CD4-positive, CD25-positive, alpha-beta regulatory T cell (primary cell): ENCODE measurements at regions not wholly inside any gene's neighbourhood (a gene's known extent, or its start where the extent isn't known, plus 50 kb on each side); places are given as distances from the start of the nearest gene placed in this dataset.

Source experiments
- ATAC-seq, 2 donors: fragments of 150-1000 bp; cut with Tn5 transposase; one replicate each; pipeline ENCODE4 v1.10.0; 2021; ENCODE audit warnings: low read depth in 2 of 2, moderate number of reproducible peaks in 2 of 2, moderate library complexity in 1 of 2
- DNase-seq, 3 donors: peaks; one replicate each; pipeline versions ENCODE4 v3.0.0 to v3.0.0-alpha.2; 2012 to 2022; ENCODE audit warnings: mixed read lengths in 1 of 3
- H3K27ac ChIP-seq: one replicate; pipeline ENCODE4 v1.7.0; 2013; ENCODE audit warnings: mild to moderate bottlenecking, low read length; ENCODE audit not compliant: insufficient read depth, poor library complexity, severe bottlenecking
- H3K27me3 ChIP-seq: one replicate; pipeline ENCODE4 v1.7.0; 2013; ENCODE audit warnings: low read length; ENCODE audit not compliant: control insufficient read depth, insufficient read depth
- H3K36me3 ChIP-seq: one replicate; pipeline ENCODE4 v1.7.0; 2013; ENCODE audit warnings: mild to moderate bottlenecking, low read length, moderate library complexity; ENCODE audit not compliant: control insufficient read depth, insufficient read depth
- H3K4me1 ChIP-seq: 2 replicates; pipeline ENCODE4 v1.7.0; 2013; ENCODE audit warnings: mild to moderate bottlenecking, low read length; ENCODE audit not compliant: insufficient read depth, control insufficient read depth, poor library complexity, severe bottlenecking
- H3K4me3 ChIP-seq: one replicate; pipeline ENCODE4 v1.7.0; 2013; ENCODE audit warnings: low read depth, mild to moderate bottlenecking, low read length, moderate library complexity
- H3K9me3 ChIP-seq, 2 experiments: 1 replicate in 1 of 2; 2 replicates in 1 of 2; pipeline ENCODE4 v1.7.0; 2013; ENCODE audit warnings: low read length in 2 of 2, mild to moderate bottlenecking in 1 of 2, moderate library complexity in 1 of 2; ENCODE audit not compliant: control insufficient read depth in 2 of 2
- H3K27ac Mint-ChIP-seq, 3 donors: one replicate each; pipeline ENCODE4 v1.8.0; 2020 to 2022; ENCODE audit warnings: mild to moderate bottlenecking in 3 of 3, mixed read lengths in 3 of 3, moderate library complexity in 2 of 3
- H3K27me3 Mint-ChIP-seq: one replicate; pipeline ENCODE4 v1.8.0; 2022; ENCODE audit warnings: mild to moderate bottlenecking, mixed read lengths
- H3K36me3 Mint-ChIP-seq: one replicate; pipeline ENCODE4 v1.8.0; 2020; ENCODE audit warnings: mixed read lengths
- H3K4me1 Mint-ChIP-seq, 4 donors: one replicate each; pipeline ENCODE4 v1.8.0; 2020 to 2022; ENCODE audit warnings: mixed read lengths in 4 of 4, mild to moderate bottlenecking in 1 of 4
- H3K4me3 Mint-ChIP-seq, 4 donors: one replicate each; pipeline ENCODE4 v1.8.0; 2020 to 2022; ENCODE audit warnings: mild to moderate bottlenecking in 4 of 4, mixed read lengths in 4 of 4, moderate library complexity in 3 of 4
- H3K9me3 Mint-ChIP-seq, 7 donors: one replicate each; pipeline ENCODE4 v1.8.0; 2020 to 2022; ENCODE audit warnings: mixed read lengths in 7 of 7, mild to moderate bottlenecking in 3 of 7, moderate library complexity in 2 of 7

DNA sequence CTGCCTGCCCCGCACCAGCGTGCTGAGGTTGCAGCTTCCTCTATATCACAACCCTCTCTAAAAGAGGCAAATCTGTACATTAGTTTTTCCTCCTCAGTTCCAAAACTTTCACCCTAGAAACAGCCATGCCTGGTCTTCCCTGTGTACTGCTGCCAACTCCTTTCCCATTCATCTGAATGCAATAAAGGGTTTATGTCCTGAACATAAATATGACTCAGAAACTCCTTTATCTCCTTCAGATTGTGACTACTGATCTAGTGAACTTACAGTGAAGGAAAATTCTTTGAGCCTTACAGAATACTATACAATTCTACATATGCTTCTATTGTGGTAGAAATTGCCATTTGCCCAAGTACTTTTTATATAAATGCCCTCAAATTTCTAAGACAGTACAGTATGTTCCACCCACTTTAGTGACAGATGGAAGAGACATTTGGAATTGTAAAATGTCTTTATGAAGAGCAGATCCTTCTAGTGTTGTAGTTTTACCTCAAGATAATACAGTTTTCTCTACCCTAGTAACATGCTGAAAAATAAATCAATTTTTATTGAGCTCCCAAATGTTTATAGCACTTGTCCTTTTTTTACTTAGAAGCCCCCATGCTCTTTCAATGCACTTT lies 345.1 kb upstream of the SNX7 start:
- ATAC-seq (no peak), DNase-seq (no peak)
- Histone ChIP-seq H3K4me3 (no peak overlapping the region), H3K9me3 (no peaks in the 10 kb centered on the region), H3K27me3 (no peaks in the 10 kb centered on the region), H3K36me3 (no peaks in the 10 kb centered on the region), H3K4me1 (no peaks in the 10 kb centered on the region), H3K27ac (no peak overlapping the region)
- Mint-ChIP-seq H3K27ac (no peak overlapping the region), H3K4me3 (no peak overlapping the region), H3K36me3 (no peaks in the 10 kb centered on the region), H3K9me3 (peaks cover 0 to 3% (median 1%) of the 10 kb centered on the region in 7 donors), H3K4me1 (no peaks in the 10 kb centered on the region), H3K27me3 (peaks cover 5% of the 10 kb centered on the region)

DNA sequence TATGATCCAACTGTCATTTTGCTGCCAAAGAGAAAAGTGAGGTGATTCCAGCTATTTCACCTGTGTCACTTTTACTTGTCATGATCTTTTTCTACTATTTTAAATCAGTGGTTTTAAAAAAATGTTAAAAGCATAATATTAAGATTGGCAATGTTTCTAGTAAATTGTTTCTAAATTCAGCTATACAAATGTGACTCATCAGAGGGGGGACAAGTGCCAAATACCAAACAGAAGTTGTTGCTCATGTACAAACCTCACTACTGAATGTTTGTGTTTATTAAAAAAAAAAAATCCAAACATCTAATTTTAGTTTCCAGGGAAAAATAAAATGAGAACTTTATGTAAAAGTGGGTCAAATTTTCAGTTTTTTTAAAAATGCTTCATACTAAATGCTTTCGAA lies 346.2 kb upstream of the SNX7 start:
- Mint-ChIP-seq H3K36me3 (no peaks in the 10 kb centered on the region), H3K27ac (no peak overlapping the region), H3K9me3 (peaks cover 0 to 3% (median 0%) of the 10 kb centered on the region in 7 donors), H3K4me3 (no peak overlapping the region), H3K27me3 (peaks cover 5% of the 10 kb centered on the region), H3K4me1 (no peaks in the 10 kb centered on the region)
- ATAC-seq (no peak), DNase-seq (no peak)
- Histone ChIP-seq H3K4me3 (no peak overlapping the region), H3K9me3 (no peaks in the 10 kb centered on the region), H3K27me3 (no peaks in the 10 kb centered on the region), H3K27ac (no peak overlapping the region), H3K36me3 (no peaks in the 10 kb centered on the region), H3K4me1 (no peaks in the 10 kb centered on the region)

DNA sequence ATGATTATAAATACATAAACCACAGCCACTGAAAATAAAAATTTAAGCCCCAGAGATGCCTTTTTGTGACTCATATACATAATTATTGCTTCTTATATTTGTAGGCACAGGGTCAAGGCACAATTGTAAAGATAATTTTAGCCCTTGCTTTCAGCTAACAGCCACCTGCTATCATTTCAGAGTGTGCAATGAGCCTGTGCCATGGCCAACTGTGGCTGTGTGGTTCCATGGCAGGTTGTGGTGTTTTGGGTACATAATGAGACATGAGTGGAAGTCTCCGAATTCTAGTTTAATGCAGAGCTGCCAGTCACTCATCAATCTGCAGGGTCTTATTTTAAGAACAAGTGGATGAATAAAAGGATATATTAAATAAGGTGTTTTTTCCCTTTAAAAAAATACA lies 346.9 kb upstream of the SNX7 start:
- Histone ChIP-seq H3K9me3 (no peaks in the 10 kb centered on the region), H3K4me3 (no peak overlapping the region), H3K27ac (no peak overlapping the region), H3K27me3 (no peaks in the 10 kb centered on the region), H3K36me3 (no peaks in the 10 kb centered on the region), H3K4me1 (no peaks in the 10 kb centered on the region)
- Mint-ChIP-seq H3K27me3 (peaks cover 5% of the 10 kb centered on the region), H3K27ac (no peak overlapping the region), H3K9me3 (peaks cover 0 to 7% (median 0%) of the 10 kb centered on the region in 7 donors), H3K4me1 (no peaks in the 10 kb centered on the region), H3K4me3 (no peak overlapping the region), H3K36me3 (no peaks in the 10 kb centered on the region)
- DNase-seq = no peak
- no peak for ATAC-seq

DNA sequence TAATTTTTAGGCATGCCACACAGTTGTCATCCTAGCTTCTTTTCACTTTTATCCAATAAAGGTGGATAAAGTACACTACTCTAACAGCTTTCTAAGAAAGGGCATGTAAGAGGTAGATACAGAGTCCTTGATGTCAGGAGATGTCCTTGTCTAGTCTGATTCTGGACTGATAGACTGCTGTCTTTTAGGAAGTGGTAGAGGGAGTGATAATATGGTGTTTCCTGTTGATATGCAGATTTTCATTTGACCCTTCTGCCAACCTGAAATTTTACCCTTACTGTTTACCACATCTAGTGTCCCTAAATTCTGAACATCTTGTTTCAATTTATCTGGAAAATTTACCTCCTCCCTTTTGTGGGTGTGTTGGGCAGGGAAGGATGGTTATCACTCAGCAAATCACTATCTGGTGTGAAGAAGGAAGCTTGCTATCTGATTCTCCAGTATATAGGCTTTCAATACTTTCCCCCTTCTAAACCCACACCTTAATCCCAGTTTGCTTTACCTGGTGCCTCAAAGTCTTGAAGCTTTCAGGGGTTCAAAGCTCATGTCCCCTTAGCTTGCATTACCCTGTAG lies 354.9 kb upstream of the SNX7 start:
- Histone ChIP-seq H3K9me3 (no peaks in the 10 kb centered on the region), H3K27me3 (no peaks in the 10 kb centered on the region), H3K36me3 (no peaks in the 10 kb centered on the region), H3K4me3 (no peak overlapping the region), H3K27ac (no peak overlapping the region), H3K4me1 (no peaks in the 10 kb centered on the region)
- peaks cover 0 to 7% (median 0%) of the 10 kb centered on the region in 7 donors for H3K9me3 Mint-ChIP-seq
- no peaks in the 10 kb centered on the region for H3K4me1 Mint-ChIP-seq
- no peak overlapping the region for H3K4me3 Mint-ChIP-seq
- no peak for DNase-seq
- H3K36me3 Mint-ChIP-seq = no peaks in the 10 kb centered on the region
- no peak for ATAC-seq
- no peak overlapping the region for H3K27ac Mint-ChIP-seq
- no peaks in the 10 kb centered on the region for H3K27me3 Mint-ChIP-seq

DNA sequence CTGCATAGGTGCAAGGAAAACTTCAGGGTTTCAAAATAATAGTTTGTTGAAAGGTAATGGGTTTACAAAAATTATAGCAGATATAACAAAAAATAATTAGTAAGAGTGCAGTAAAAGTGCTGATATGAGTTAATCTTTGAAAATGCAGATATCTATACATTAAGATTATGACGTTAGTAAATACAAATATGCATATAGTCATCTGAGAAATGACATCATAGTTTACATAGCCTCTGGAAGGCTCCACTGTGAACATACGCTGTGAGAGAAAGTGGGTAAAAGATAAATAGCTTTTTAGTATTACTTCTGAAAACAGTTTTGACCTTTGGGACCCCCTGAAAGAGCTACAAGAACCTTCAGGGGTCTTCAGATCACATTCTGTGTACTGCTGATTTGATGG lies 356.2 kb upstream of the SNX7 start:
- no peaks in the 10 kb centered on the region for H3K4me1 Mint-ChIP-seq
- ATAC-seq = no peak
- Histone ChIP-seq H3K4me3 (no peak overlapping the region), H3K27ac (no peak overlapping the region), H3K27me3 (no peaks in the 10 kb centered on the region), H3K4me1 (no peaks in the 10 kb centered on the region), H3K9me3 (no peaks in the 10 kb centered on the region), H3K36me3 (no peaks in the 10 kb centered on the region)
- H3K4me3 Mint-ChIP-seq = no peak overlapping the region
- no peak for DNase-seq
- H3K27me3 Mint-ChIP-seq = no peaks in the 10 kb centered on the region
- peaks cover 0 to 7% (median 0%) of the 10 kb centered on the region in 7 donors for H3K9me3 Mint-ChIP-seq
- H3K36me3 Mint-ChIP-seq = no peaks in the 10 kb centered on the region
- no peak overlapping the region for H3K27ac Mint-ChIP-seq

DNA sequence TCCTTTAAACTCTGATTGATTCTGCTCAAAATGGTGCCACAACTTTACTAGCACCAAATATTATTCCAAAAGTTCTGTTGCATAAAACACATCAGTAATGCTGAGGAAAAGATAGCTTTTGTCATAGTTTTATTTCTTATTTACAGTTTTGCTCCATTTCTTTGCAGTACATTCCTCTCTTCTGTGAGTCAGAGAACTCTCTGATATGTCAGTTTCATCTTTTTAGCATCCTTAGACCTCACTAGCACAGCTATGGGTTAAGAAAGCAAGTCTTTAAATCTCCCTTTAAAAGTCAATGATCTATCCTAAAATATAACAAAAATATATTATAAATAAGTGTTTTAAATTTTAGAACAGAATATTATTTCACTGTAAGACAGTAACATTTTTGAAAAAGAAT lies 356.6 kb upstream of the SNX7 start:
- H3K27ac ChIP-seq = no peak overlapping the region
- H3K4me1 ChIP-seq = no peaks in the 10 kb centered on the region
- H3K4me3 Mint-ChIP-seq = no peak overlapping the region
- H3K36me3 ChIP-seq = no peaks in the 10 kb centered on the region
- ATAC-seq (no peak), DNase-seq (no peak)
- H3K27me3 Mint-ChIP-seq = no peaks in the 10 kb centered on the region
- H3K36me3 Mint-ChIP-seq = no peaks in the 10 kb centered on the region
- no peak overlapping the region for H3K4me3 ChIP-seq
- H3K9me3 ChIP-seq = no peaks in the 10 kb centered on the region
- no peaks in the 10 kb centered on the region for H3K4me1 Mint-ChIP-seq
- H3K27me3 ChIP-seq = no peaks in the 10 kb centered on the region
- H3K27ac Mint-ChIP-seq = no peak overlapping the region
- H3K9me3 Mint-ChIP-seq = peaks cover 0 to 3% (median 0%) of the 10 kb centered on the region in 7 donors

DNA sequence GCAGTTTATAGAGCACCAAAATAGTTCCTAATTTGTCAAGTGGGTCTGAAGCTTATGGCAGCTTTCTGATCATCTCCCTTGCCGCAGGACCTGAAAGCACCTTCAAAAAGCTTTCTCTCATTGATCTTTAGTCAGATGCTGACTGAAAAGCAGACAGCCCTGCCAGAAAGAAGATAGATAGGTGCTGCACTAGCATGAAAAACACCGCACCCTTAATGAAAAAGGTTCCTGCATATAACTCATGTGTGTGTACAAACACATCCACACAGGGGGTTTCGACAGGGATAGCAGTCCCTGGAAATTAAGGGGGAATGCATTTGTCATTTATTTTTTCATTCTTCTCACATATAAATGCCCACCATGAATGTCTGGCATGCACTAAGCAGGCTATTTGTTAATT lies 361.7 kb upstream of the SNX7 start:
- H3K36me3 ChIP-seq = no peaks in the 10 kb centered on the region

DNA sequence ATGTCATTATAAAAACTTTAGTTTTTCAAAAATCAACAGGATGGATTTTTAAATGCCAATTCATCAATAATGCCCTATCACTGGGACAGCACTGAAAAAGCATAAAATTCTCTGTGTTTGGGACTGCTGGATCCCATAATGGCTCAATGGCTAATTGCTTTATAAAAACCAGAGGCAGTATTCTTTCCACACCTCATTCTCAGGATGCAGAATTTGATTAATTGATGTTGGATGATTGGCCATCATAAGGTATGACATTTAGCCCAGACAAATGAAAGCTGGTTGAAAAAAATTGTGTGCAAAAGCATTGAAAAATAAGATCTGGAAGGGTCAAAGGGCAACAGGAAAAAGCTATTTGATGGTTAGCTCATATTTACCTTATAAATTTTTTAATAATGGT lies 362.2 kb upstream of the SNX7 start:
- H3K27ac ChIP-seq = no peak overlapping the region
- Mint-ChIP-seq H3K4me1 (no peaks in the 10 kb centered on the region), H3K4me3 (no peak overlapping the region), H3K9me3 (peaks cover 0 to 3% (median 0%) of the 10 kb centered on the region in 7 donors), H3K36me3 (no peaks in the 10 kb centered on the region), H3K27me3 (no peaks in the 10 kb centered on the region), H3K27ac (no peak overlapping the region)
- H3K36me3 ChIP-seq = no peaks in the 10 kb centered on the region
- H3K27me3 ChIP-seq = no peaks in the 10 kb centered on the region
- H3K4me1 ChIP-seq = no peaks in the 10 kb centered on the region
- no peak for DNase-seq
- H3K9me3 ChIP-seq = no peaks in the 10 kb centered on the region
- no peak overlapping the region for H3K4me3 ChIP-seq
- no peak for ATAC-seq

More for the DNA sequence above, 361.7 kb upstream of the SNX7 start:
- Mint-ChIP-seq H3K36me3 (no peaks in the 10 kb centered on the region), H3K27me3 (no peaks in the 10 kb centered on the region), H3K4me3 (no peak overlapping the region), H3K27ac (no peak overlapping the region), H3K9me3 (peaks cover 0 to 3% (median 0%) of the 10 kb centered on the region in 7 donors), H3K4me1 (no peaks in the 10 kb centered on the region)
- no peaks in the 10 kb centered on the region for H3K4me1 ChIP-seq
- no peak overlapping the region for H3K27ac ChIP-seq
- no peak overlapping the region for H3K4me3 ChIP-seq
- H3K9me3 ChIP-seq = no peaks in the 10 kb centered on the region
- H3K27me3 ChIP-seq = no peaks in the 10 kb centered on the region
- DNase-seq (no peak), ATAC-seq (no peak)
